KG1 (cell line): ENCODE measurements at regions not wholly inside any gene's neighbourhood (a gene's known extent, or its start where the extent isn't known, plus 50 kb on each side); places are given as distances from the start of the nearest gene placed in this dataset.

Experiments
- DNase-seq: peaks from one replicate; lab custom pipeline; 2025; lab: John Stamatoyannopoulos, UW

DNA sequence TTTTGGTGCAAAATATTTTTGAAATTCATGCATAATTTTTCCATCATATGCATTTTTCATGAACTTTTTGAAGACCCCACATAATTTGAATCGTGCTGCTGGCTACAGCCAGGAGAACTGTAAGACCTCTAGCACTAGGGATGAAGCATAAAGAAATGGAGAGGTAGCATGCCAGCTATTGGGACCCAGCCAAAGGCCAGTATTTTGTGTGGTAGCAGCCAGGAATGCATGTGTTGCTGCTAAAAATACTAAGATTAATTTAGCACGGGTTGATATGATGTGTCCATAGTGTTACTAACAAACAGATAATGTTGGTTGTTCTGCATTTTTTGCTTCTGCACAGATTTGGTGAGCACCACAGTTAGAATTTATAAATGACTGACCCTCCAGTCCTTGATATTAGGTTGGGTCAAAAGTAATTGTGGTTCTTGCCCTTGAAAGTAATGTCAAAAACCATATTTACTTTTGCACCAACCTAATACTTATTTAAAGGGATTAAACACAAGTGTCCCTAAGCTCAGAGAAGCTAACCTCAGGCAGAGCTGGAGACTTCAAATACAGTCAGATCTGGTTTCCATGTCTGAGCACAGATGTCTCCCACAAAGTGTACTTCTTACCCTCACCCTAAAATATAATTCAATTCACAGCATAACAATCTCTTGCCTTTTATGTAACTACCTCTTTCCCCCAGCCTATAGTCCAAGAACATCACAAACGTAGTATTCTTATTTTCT is 54.1 kb upstream of the NPSR1 start:
- no peak for DNase-seq
